SK-N-MC (cell line): ENCODE measurements at regions not wholly inside any gene's neighbourhood (a gene's known extent, or its start where the extent isn't known, plus 50 kb on each side); places are given as distances from the start of the nearest gene placed in this dataset.

Experiments
- DNase-seq: peaks from one replicate; pipeline ENCODE4 v3.0.0-alpha.2; 2011; ENCODE audit warnings: low read depth, low spot score
- H3K27ac ChIP-seq: fragments of 200-600 bp; sonication (generic); 2 replicates; pipeline ENCODE4 v1.5.1; 2016; ENCODE audit warnings: mixed run types
- H3K36me3 ChIP-seq: fragments of 200-600 bp; sonication (generic); 2 replicates; pipeline ENCODE4 v1.6.1; 2017; ENCODE audit warnings: antibody characterized with exemption, low read length, mixed read lengths; ENCODE audit not compliant: insufficient read depth
- H3K4me3 ChIP-seq: fragments of 200-600 bp; sonication (generic); 2 replicates; pipeline ENCODE4 v1.5.1; 2016
- H3K9ac ChIP-seq: fragments of 200-600 bp; sonication (generic); 2 replicates; pipeline ENCODE4 v1.8.0; 2017; ENCODE audit warnings: mixed run types, mixed read lengths; ENCODE audit not compliant: insufficient read length
- H3K9me3 ChIP-seq: fragments of 200-600 bp; sonication (generic); 2 replicates; pipeline ENCODE4 v1.6.1; 2017; ENCODE audit warnings: low read depth, mild to moderate bottlenecking, antibody characterized with exemption, low read length, moderate library complexity, mixed read lengths
- EZH2 ChIP-seq: fragments of 200-600 bp; sonication (generic); IDR thresholded peaks from one replicate; pipeline ENCODE4 v1.6.1; 2017; ENCODE audit warnings: antibody characterized with exemption
- FOXP2 ChIP-seq: optimal IDR thresholded peaks from 2 replicates; pipeline ENCODE3; 2011; ENCODE audit warnings: mild to moderate bottlenecking, moderate library complexity; ENCODE audit not compliant: insufficient read depth; ENCODE audit errors: extremely low read length, control extremely low read depth
- POLR2AphosphoS5 ChIP-seq: IDR thresholded peaks from 2 replicates; pipeline ENCODE4 v1.6.1; 2012; ENCODE audit warnings: mild to moderate bottlenecking, low read depth, low read length, borderline replicate concordance

DNA sequence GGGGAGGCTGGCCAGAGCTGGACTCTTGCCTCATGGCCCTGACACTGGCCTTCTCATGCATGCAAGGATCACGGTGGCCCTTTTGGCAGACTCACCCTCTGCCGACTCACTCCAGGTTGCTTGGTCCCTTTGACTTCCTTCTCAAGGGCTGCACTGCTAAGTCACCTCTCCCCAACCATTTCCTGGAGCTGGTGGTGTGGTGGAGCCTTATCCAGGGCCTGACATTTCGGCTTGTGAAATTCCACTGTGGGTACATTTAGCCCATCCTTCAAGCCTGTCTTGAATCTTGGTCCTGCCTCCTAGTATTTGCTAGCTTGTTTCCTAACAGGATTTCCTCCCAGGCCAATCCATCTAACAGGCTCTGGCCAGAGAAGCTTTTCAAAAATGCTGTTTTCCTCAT is 52.6 kb upstream of the JUN start:
- Histone ChIP-seq H3K27ac (no peak overlapping the region), H3K9ac (no peak overlapping the region), H3K9me3 (no peaks in the 10 kb centered on the region), H3K36me3 (no peaks in the 10 kb centered on the region), H3K4me3 (no peak overlapping the region)
- no peak for DNase-seq
- no peak for TF ChIP-seq EZH2
- TF ChIP-seq FOXP2: no peak
- TF ChIP-seq POLR2AphosphoS5: no peak

DNA sequence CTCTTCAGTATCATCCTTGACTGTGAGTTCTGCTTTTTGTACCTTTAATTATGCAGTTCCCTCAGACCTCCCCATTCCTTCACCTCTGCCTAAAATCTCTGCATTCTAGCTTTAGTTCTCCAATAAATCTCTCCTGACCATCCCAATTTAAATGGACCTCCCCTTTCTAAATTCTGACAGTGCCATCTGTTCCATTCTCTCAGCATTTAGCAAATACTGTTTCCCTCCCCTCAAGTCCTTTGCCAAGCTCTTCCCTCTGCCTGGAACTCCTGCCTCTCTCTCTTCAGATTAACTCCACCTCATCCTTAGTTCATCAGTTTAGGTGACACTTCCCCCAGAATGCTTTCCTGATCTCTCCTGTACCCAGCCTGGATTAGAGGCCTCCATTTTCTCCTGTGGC is 54.0 kb upstream of the JUN start:
- TF ChIP-seq EZH2 (no peak), FOXP2 (no peak), POLR2AphosphoS5 (no peak)

GRCh38 chr1:58839147-58839795 is 55.4 kb upstream of the JUN start:
- no peaks in the 10 kb centered on the region for H3K36me3 ChIP-seq
- no peak for DNase-seq
- no peaks in the 10 kb centered on the region for H3K9me3 ChIP-seq
- TF ChIP-seq POLR2AphosphoS5 (no peak), EZH2 (no peak), FOXP2 (no peak)
- H3K27ac ChIP-seq: no peak overlapping the region
- H3K9ac ChIP-seq: no peak overlapping the region
- H3K4me3 ChIP-seq: no peak overlapping the region

More for the DNA sequence above, 54.0 kb upstream of the JUN start:
- Histone ChIP-seq H3K27ac (no peak overlapping the region), H3K9me3 (no peaks in the 10 kb centered on the region), H3K36me3 (no peaks in the 10 kb centered on the region), H3K4me3 (no peak overlapping the region), H3K9ac (no peak overlapping the region)
- no peak for DNase-seq

GRCh38 chr1:58839846-58840835 is 56.3 kb upstream of the JUN start:
- Histone ChIP-seq H3K27ac (no peak overlapping the region), H3K4me3 (no peak overlapping the region), H3K9ac (no peak overlapping the region), H3K36me3 (no peaks in the 10 kb centered on the region), H3K9me3 (no peaks in the 10 kb centered on the region)
- no peak for TF ChIP-seq POLR2AphosphoS5
- no peak for TF ChIP-seq FOXP2
- TF ChIP-seq EZH2: no peak
- no peak for DNase-seq

GRCh38 chr1:58841455-58841854 is 57.6 kb upstream of the JUN start:
- H3K36me3 ChIP-seq: no peaks in the 10 kb centered on the region
- H3K4me3 ChIP-seq: no peak overlapping the region
- H3K27ac ChIP-seq: no peak overlapping the region
- no peak overlapping the region for H3K9ac ChIP-seq
- no peaks in the 10 kb centered on the region for H3K9me3 ChIP-seq
- no peak for TF ChIP-seq EZH2
- no peak for TF ChIP-seq POLR2AphosphoS5
- TF ChIP-seq FOXP2: no peak
- no peak for DNase-seq

- no peak for DNase-seq
- no peak for TF ChIP-seq POLR2AphosphoS5
- no peak for TF ChIP-seq EZH2
- TF ChIP-seq FOXP2: no peak
Measured at GRCh38 chr1:58842941-58843340, 59.1 kb upstream of the JUN start.

GRCh38 chr1:58844176-58844575 is 60.3 kb upstream of the JUN start:
- Histone ChIP-seq H3K9ac (no peak overlapping the region), H3K4me3 (no peak overlapping the region), H3K27ac (no peak overlapping the region), H3K9me3 (no peaks in the 10 kb centered on the region), H3K36me3 (no peaks in the 10 kb centered on the region)
- TF ChIP-seq POLR2AphosphoS5 (no peak), FOXP2 (no peak), EZH2 (no peak)
- DNase-seq: no peak

More at GRCh38 chr1:58842941-58843340, 59.1 kb upstream of the JUN start:
- Histone ChIP-seq H3K36me3 (no peaks in the 10 kb centered on the region), H3K9ac (no peak overlapping the region), H3K4me3 (no peak overlapping the region), H3K9me3 (no peaks in the 10 kb centered on the region), H3K27ac (no peak overlapping the region)

DNA sequence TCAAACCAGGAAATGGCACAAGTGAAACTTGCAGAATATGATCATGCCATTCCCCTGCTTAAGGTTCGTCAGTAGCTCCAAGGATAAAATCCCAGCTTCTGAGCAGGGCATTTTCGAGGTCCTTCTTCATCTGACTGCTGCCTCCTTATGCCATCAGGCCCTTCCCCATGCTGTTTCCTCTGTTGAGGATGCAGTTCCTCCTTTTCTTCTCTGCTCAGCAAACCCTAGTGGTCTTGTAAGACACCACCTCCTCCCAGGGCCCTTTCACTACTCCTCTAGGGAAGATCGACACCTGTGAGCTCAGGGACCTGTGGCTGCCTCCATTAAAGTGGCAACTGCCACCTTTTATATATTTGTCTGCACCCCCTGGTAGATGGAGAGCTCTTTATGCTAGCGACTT is 62.1 kb upstream of the JUN start:
- no peak overlapping the region for H3K9ac ChIP-seq
- DNase-seq: no peak
- H3K27ac ChIP-seq: no peak overlapping the region
- H3K36me3 ChIP-seq: no peaks in the 10 kb centered on the region
- TF ChIP-seq FOXP2 (no peak), POLR2AphosphoS5 (no peak), EZH2 (no peak)
- no peak overlapping the region for H3K4me3 ChIP-seq
- H3K9me3 ChIP-seq: no peaks in the 10 kb centered on the region

- no peak overlapping the region for H3K9ac ChIP-seq
- DNase-seq: no peak
- H3K4me3 ChIP-seq: no peak overlapping the region
Measured at GRCh38 chr1:58848818-58849411, 65.1 kb upstream of the JUN start.

More at GRCh38 chr1:58848818-58849411, 65.1 kb upstream of the JUN start:
- H3K27ac ChIP-seq: no peak overlapping the region
- H3K36me3 ChIP-seq: no peaks in the 10 kb centered on the region
- no peaks in the 10 kb centered on the region for H3K9me3 ChIP-seq
- TF ChIP-seq EZH2 (no peak), FOXP2 (no peak), POLR2AphosphoS5 (no peak)
